Progenitor cell of endocrine pancreas (in vitro differentiated cells): ENCODE measurements at regions not wholly inside any gene's neighbourhood (a gene's known extent, or its start where the extent isn't known, plus 50 kb on each side); places are given as distances from the start of the nearest gene placed in this dataset.

ENCODE experiments used
- DNase-seq: peaks from one replicate; pipeline ENCODE4 v3.0.0; 2021; ENCODE audit warnings: low spot score; ENCODE audit not compliant: unreplicated experiment
- H3K27ac Mint-ChIP-seq: 2 replicates; pipeline ENCODE4 v1.8.0; 2021; ENCODE audit warnings: mild to moderate bottlenecking, moderate library complexity, mixed read lengths
- H3K27me3 Mint-ChIP-seq: 2 replicates; pipeline ENCODE4 v1.8.0; 2021; ENCODE audit warnings: mixed read lengths
- H3K36me3 Mint-ChIP-seq: 2 replicates; pipeline ENCODE4 v1.8.0; 2022; ENCODE audit warnings: mixed read lengths; ENCODE audit not compliant: insufficient read depth
- H3K4me1 Mint-ChIP-seq: 2 replicates; pipeline ENCODE4 v1.8.0; 2021; ENCODE audit warnings: low read depth, mixed read lengths
- H3K4me3 Mint-ChIP-seq: 2 replicates; pipeline ENCODE4 v1.8.0; 2021; ENCODE audit warnings: low read depth, mild to moderate bottlenecking, moderate library complexity, mixed read lengths
- H3K9me3 Mint-ChIP-seq: 2 replicates; pipeline ENCODE4 v1.8.0; 2021; ENCODE audit warnings: low read depth, mixed read lengths
- CTCF ChIP-seq: fragments of 200-600 bp; sonication (generic); IDR thresholded peaks from one replicate; pipeline ENCODE4 v1.5.0; 2021; ENCODE audit warnings: antibody characterized with exemption, mild to moderate bottlenecking; ENCODE audit not compliant: unreplicated experiment

- H3K9me3 Mint-ChIP-seq, result peaks cover 18% of the 10 kb centered on the region
- peaks cover 1% of the 10 kb centered on the region for H3K36me3 Mint-ChIP-seq
- H3K27ac Mint-ChIP-seq, result no peak overlapping the region
- DNase-seq, result no peak
- no peak for TF ChIP-seq CTCF
- H3K4me1 Mint-ChIP-seq, result no peaks in the 10 kb centered on the region
- no peak overlapping the region for H3K4me3 Mint-ChIP-seq
- no peaks in the 10 kb centered on the region for H3K27me3 Mint-ChIP-seq
These were observed 257.2 kb downstream of the YTHDC2 start for GRCh38 chr5:113770648-113771047.

GRCh38 chr5:113771483-113771882 lies 258.0 kb downstream of the YTHDC2 start:
- TF ChIP-seq CTCF, result no peak
- no peaks in the 10 kb centered on the region for H3K27me3 Mint-ChIP-seq
- no peak for DNase-seq
- no peak overlapping the region for H3K4me3 Mint-ChIP-seq
- H3K9me3 Mint-ChIP-seq, result peaks cover 13% of the 10 kb centered on the region
- peaks cover 1% of the 10 kb centered on the region for H3K36me3 Mint-ChIP-seq
- no peaks in the 10 kb centered on the region for H3K4me1 Mint-ChIP-seq
- H3K27ac Mint-ChIP-seq, result no peak overlapping the region

GRCh38 chr5:113776168-113776567 lies 262.7 kb downstream of the YTHDC2 start:
- Mint-ChIP-seq H3K4me3 (no peak overlapping the region), H3K9me3 (peaks cover 4% of the 10 kb centered on the region), H3K36me3 (no peaks in the 10 kb centered on the region), H3K27ac (no peak overlapping the region), H3K4me1 (peaks cover 5% of the 10 kb centered on the region), H3K27me3 (no peaks in the 10 kb centered on the region)
- DNase-seq, result no peak
- no peak for TF ChIP-seq CTCF

- no peak overlapping the region for H3K4me3 Mint-ChIP-seq
- no peak overlapping the region for H3K27ac Mint-ChIP-seq
- no peak for DNase-seq
- no peaks in the 10 kb centered on the region for H3K27me3 Mint-ChIP-seq
- H3K9me3 Mint-ChIP-seq, result peaks cover 4% of the 10 kb centered on the region
- no peaks in the 10 kb centered on the region for H3K36me3 Mint-ChIP-seq
- peaks cover 5% of the 10 kb centered on the region for H3K4me1 Mint-ChIP-seq
- TF ChIP-seq CTCF, result no peak
These were observed 263.5 kb downstream of the YTHDC2 start for GRCh38 chr5:113776832-113777525.

- Mint-ChIP-seq H3K9me3 (peaks cover 4% of the 10 kb centered on the region), H3K4me1 (peaks cover 5% of the 10 kb centered on the region), H3K4me3 (no peak overlapping the region), H3K27ac (no peak overlapping the region), H3K27me3 (no peaks in the 10 kb centered on the region), H3K36me3 (no peaks in the 10 kb centered on the region)
- TF ChIP-seq CTCF, result no peak
- no peak for DNase-seq
These were observed 264.7 kb downstream of the YTHDC2 start for GRCh38 chr5:113778147-113778546.
